Upper lobe of left lung (tissue), 6 donors: ENCODE measurements at regions not wholly inside any gene's neighbourhood (a gene's known extent, or its start where the extent isn't known, plus 50 kb on each side); places are given as distances from the start of the nearest gene placed in this dataset.

Experiments
- ATAC-seq, 2 donors: fragments of 200-7000 bp; cut with Tn5 transposase; one replicate each; pipeline ENCODE4 v1.9.1; 2022; ENCODE audit warnings: mild to moderate bottlenecking in 2 of 2, moderate library complexity in 2 of 2; ENCODE audit not compliant: low FRiP score in 2 of 2
- DNase-seq, 2 donors: peaks; one replicate each; pipeline ENCODE4 v3.0.0-alpha.2; 2019 to 2020
- H3K27ac ChIP-seq, 4 donors: fragments of 200-600 bp; sonication (generic); one replicate each; pipeline ENCODE4 v1.5.1; 2016 to 2019
- H3K27me3 ChIP-seq, 4 donors: fragments of 200-600 bp; sonication (generic); one replicate each; pipeline ENCODE4 v1.5.1; 2017 to 2019
- H3K36me3 ChIP-seq, 4 donors: fragments of 200-600 bp; sonication (generic); one replicate each; pipeline ENCODE4 v1.5.1; 2016 to 2019
- H3K4me1 ChIP-seq, 4 donors: fragments of 200-600 bp; sonication (generic); one replicate each; pipeline ENCODE4 v1.5.1; 2018 to 2019
- H3K4me3 ChIP-seq, 4 donors: fragments of 200-600 bp; sonication (generic); one replicate each; pipeline ENCODE4 v1.5.1; 2017 to 2019; ENCODE audit warnings: mild to moderate bottlenecking in 2 of 4, moderate library complexity in 1 of 4
- H3K9me3 ChIP-seq, 4 donors: fragments of 200-600 bp; sonication (generic); one replicate each; pipeline ENCODE4 v1.5.1; 2018 to 2019
- CTCF ChIP-seq, 6 experiments: fragments of 450-650 bp in 4 of 6; fragments of 200-600 bp in 2 of 6; sonication (generic) in 2 of 6; IDR thresholded peaks; one replicate each; pipeline ENCODE4 v1.5.1; 2016 to 2019; ENCODE audit warnings: antibody characterized with exemption in 6 of 6
- EP300 ChIP-seq, 4 donors: sonication (generic); formaldehyde crosslinking; IDR thresholded peaks; one replicate each; pipeline ENCODE4 v1.5.1; 2017; ENCODE audit warnings: antibody characterized with exemption in 4 of 4, control low read depth in 2 of 4
- POLR2A ChIP-seq, 4 donors: fragments of 450-650 bp; IDR thresholded peaks; one replicate each; pipeline ENCODE4 v1.5.1; 2016 to 2017; ENCODE audit warnings: antibody characterized with exemption in 4 of 4, mild to moderate bottlenecking in 2 of 4
- POLR2AphosphoS5 ChIP-seq, 2 donors: sonication (generic); formaldehyde crosslinking; IDR thresholded peaks; one replicate each; pipeline ENCODE4 v1.5.1; 2017; ENCODE audit warnings: antibody characterized with exemption in 2 of 2
- WGBS, 2 donors: methylation state at CpG; one replicate each; pipeline ENCODE4 v1.1.5; 2017 to 2018; 5-methylcytosine and 5-hydroxymethylcytosine counted together
- donor health status: DM: no; HTN: no; CAD: no; lungs with moderate emphysema.
- donor health status: DM: no; HTN: yes; CAD: no; lungs with severe emphysema.

GRCh38 chr2:120669121-120669952, 66.3 kb upstream of the GLI2 start:
- peak; percentile 57 to 64 for DNase-seq
- TF ChIP-seq POLR2AphosphoS5 (IDR thresholded peaks at IDR 0.05) (peak in 1 of 2 donors; percentile 11), POLR2A (IDR thresholded peaks at IDR 0.05) (no peak), CTCF (IDR thresholded peaks at IDR 0.05) (peak in 4 of 6 experiments; percentile 16 to 47 (median 39)), EP300 (IDR thresholded peaks at IDR 0.05) (peak in 2 of 4 donors; percentile 10 to 19)
- 14 to 29% methylated on average over 10 to 16 of the region's 23 CpGs for WGBS, 2 donors
- ATAC-seq: peak; percentile 45 to 46
- Histone ChIP-seq H3K27ac (peak overlapping the region in 1 of 4 donors; percentile 69), H3K36me3 (no peaks in the 10 kb centered on the region), H3K4me1 (peaks cover 8 to 19% (median 12%) of the 10 kb centered on the region in 4 donors), H3K4me3 (peak overlapping the region in 1 of 4 donors; percentile 3), H3K9me3 (peaks cover 0 to 15% (median 4%) of the 10 kb centered on the region in 4 donors), H3K27me3 (peaks cover 0 to 2% (median 0%) of the 10 kb centered on the region in 4 donors)

- DNase-seq (no peak), ATAC-seq (no peak)
- Histone ChIP-seq H3K9me3 (peaks cover 0 to 10% (median 4%) of the 10 kb centered on the region in 4 donors), H3K27me3 (peaks cover 0 to 2% (median 0%) of the 10 kb centered on the region in 4 donors), H3K4me1 (peaks cover 8 to 19% (median 12%) of the 10 kb centered on the region in 4 donors), H3K27ac (peak overlapping the region in 1 of 4 donors; percentile 69), H3K4me3 (peak overlapping the region in 1 of 4 donors; percentile 3), H3K36me3 (no peaks in the 10 kb centered on the region)
- TF ChIP-seq POLR2A (IDR thresholded peaks at IDR 0.05) (no peak), POLR2AphosphoS5 (IDR thresholded peaks at IDR 0.05) (no peak), EP300 (IDR thresholded peaks at IDR 0.05) (no peak), CTCF (IDR thresholded peaks at IDR 0.05) (no peak)
- WGBS, 2 donors: 38 to 52% methylated on average over 9 to 12 of the region's 12 CpGs
These were observed 65.7 kb upstream of the GLI2 start for GRCh38 chr2:120669971-120670370.

GRCh38 chr2:120670371-120670770, 65.3 kb upstream of the GLI2 start:
- no peaks in the 10 kb centered on the region for H3K36me3 ChIP-seq
- ATAC-seq: no peak
- DNase-seq: no peak
- no peak overlapping the region for H3K27ac ChIP-seq
- 60 to 76% methylated on average over 2 to 12 of the region's 12 CpGs for WGBS, 2 donors
- H3K4me3 ChIP-seq: no peak overlapping the region
- peaks cover 0 to 9% (median 4%) of the 10 kb centered on the region in 4 donors for H3K9me3 ChIP-seq
- H3K4me1 ChIP-seq: peaks cover 8 to 19% (median 12%) of the 10 kb centered on the region in 4 donors
- TF ChIP-seq CTCF (IDR thresholded peaks at IDR 0.05) (no peak), EP300 (IDR thresholded peaks at IDR 0.05) (no peak), POLR2AphosphoS5 (IDR thresholded peaks at IDR 0.05) (no peak), POLR2A (IDR thresholded peaks at IDR 0.05) (no peak)
- H3K27me3 ChIP-seq: peaks cover 0 to 2% (median 0%) of the 10 kb centered on the region in 4 donors

GRCh38 chr2:120670771-120671480, 64.7 kb upstream of the GLI2 start:
- no peaks in the 10 kb centered on the region for H3K36me3 ChIP-seq
- DNase-seq (no peak), ATAC-seq (no peak)
- peaks cover 8 to 19% (median 12%) of the 10 kb centered on the region in 4 donors for H3K4me1 ChIP-seq
- H3K27me3 ChIP-seq: peaks cover 0 to 2% (median 0%) of the 10 kb centered on the region in 4 donors
- TF ChIP-seq CTCF (IDR thresholded peaks at IDR 0.05): no peak
- TF ChIP-seq POLR2A (IDR thresholded peaks at IDR 0.05): no peak
- TF ChIP-seq EP300 (IDR thresholded peaks at IDR 0.05): no peak
- no peak for TF ChIP-seq POLR2AphosphoS5 (IDR thresholded peaks at IDR 0.05)
- peaks cover 0 to 9% (median 1%) of the 10 kb centered on the region in 4 donors for H3K9me3 ChIP-seq
- WGBS, 2 donors: 51 to 63% methylated on average over 8 to 16 of the region's 16 CpGs
- no peak overlapping the region for H3K27ac ChIP-seq
- no peak overlapping the region for H3K4me3 ChIP-seq
